ENCODE measurements at regions not wholly inside any gene's neighbourhood (a gene's known extent, or its start where the extent isn't known, plus 50 kb on each side); places are given as distances from the start of the nearest gene placed in this dataset.

- H3K27me3 ChIP-seq (replicated peaks in 1 of 2; ENCODE audit: control insufficient read depth in 2 of 2, insufficient read depth in 2 of 2, low read length in 1 of 2): no peaks in the 10 kb centered on the region
- ChIA-PET RAD21 (ENCODE audit: unreplicated experiment) (no interaction called here), CTCF (no interaction called here), SMC1A (ENCODE audit: uncharacterized antibody, unreplicated experiment) (no interaction called here), POLR2A (no interaction called here)
- ATAC-seq: no peak
- no peaks in the 10 kb centered on the region for H3K36me3 ChIP-seq (ENCODE audit: control insufficient read depth in 2 of 2, insufficient read depth in 2 of 2, low read length in 1 of 2)
- no peak overlapping the region for H2AFZ ChIP-seq (ENCODE audit: control insufficient read depth, low read depth, low read length)
- H3K4me3 ChIP-seq: no peak overlapping the region
- no peaks in the 10 kb centered on the region for H3K4me1 ChIP-seq (ENCODE audit: control insufficient read depth, insufficient read depth, low read length)
- no peak for DNase-seq (ENCODE audit: low read depth, low spot score)
- no peaks in the 10 kb centered on the region for H3K79me2 ChIP-seq (ENCODE audit: control insufficient read depth, insufficient read depth, low read length)
- in situ Hi-C loops (cut with MboI): no loop called here
- BruUV-seq (replicated peaks): no TSS peak
- H3K27ac ChIP-seq (ENCODE audit: control insufficient read depth, insufficient read depth): no peak overlapping the region
- no peak overlapping the region for H3K4me2 ChIP-seq (ENCODE audit: control insufficient read depth, insufficient read depth)
- 11% methylated on average over 3 of the region's 3 CpGs for WGBS (ENCODE audit: insufficient coverage, insufficient replicate concordance, low lambda C conversion rate, missing lambda C conversion rate)
- no peak for FAIRE-seq
- intact Hi-C loops (cut with micrococcal nuclease; ENCODE audit: unreplicated experiment): no loop called here
- no peak overlapping the region for H3K9ac ChIP-seq (ENCODE audit: control insufficient read depth, insufficient read depth, low read length)
- no peak for TF ChIP-seq ATF7 (IDR thresholded peaks at IDR 0.05; ENCODE audit: low read depth)
- TF ChIP-seq MEF2B (IDR thresholded peaks at IDR 0.05; ENCODE audit: partially characterized antibody, poor library complexity, severe bottlenecking): no peak
- TF ChIP-seq BACH1 (IDR thresholded peaks at IDR 0.05; ENCODE audit: borderline replicate concordance): no peak
- TF ChIP-seq CEBPB (IDR thresholded peaks at IDR 0.05; ENCODE audit: borderline replicate concordance in 1 of 2, low read depth in 2 of 2, low read length in 2 of 2): no peak
- TF ChIP-seq RAD21 (IDR thresholded peaks at IDR 0.05; ENCODE audit: insufficient read depth, low read depth, low read length): no peak
- TF ChIP-seq, protein P1, sequence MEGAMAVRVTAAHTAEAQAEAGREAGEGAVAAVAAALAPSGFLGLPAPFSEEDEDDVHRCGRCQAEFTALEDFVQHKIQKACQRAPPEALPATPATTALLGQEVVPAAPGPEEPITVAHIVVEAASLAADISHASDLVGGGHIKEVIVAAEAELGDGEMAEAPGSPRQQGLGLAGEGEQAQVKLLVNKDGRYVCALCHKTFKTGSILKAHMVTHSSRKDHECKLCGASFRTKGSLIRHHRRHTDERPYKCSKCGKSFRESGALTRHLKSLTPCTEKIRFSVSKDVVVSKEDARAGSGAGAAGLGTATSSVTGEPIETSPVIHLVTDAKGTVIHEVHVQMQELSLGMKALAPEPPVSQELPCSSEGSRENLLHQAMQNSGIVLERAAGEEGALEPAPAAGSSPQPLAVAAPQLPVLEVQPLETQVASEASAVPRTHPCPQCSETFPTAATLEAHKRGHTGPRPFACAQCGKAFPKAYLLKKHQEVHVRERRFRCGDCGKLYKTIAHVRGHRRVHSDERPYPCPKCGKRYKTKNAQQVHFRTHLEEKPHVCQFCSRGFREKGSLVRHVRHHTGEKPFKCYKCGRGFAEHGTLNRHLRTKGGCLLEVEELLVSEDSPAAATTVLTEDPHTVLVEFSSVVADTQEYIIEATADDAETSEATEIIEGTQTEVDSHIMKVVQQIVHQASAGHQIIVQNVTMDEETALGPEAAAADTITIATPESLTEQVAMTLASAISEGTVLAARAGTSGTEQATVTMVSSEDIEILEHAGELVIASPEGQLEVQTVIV (IDR thresholded peaks at IDR 0.05; ENCODE audit: borderline replicate concordance, partially characterized antibody): no peak
- TF ChIP-seq SUPT20H (IDR thresholded peaks at IDR 0.05; ENCODE audit: borderline replicate concordance, control insufficient read depth, low read depth, low read length): no peak
- no peak for TF ChIP-seq EGR1 (IDR thresholded peaks at IDR 0.05; ENCODE audit: borderline replicate concordance in 1 of 2, low read depth in 2 of 2, low read length in 2 of 2)
- TF ChIP-seq ZNF207 (IDR thresholded peaks at IDR 0.05; ENCODE audit: borderline replicate concordance): no peak
- TF ChIP-seq EED (IDR thresholded peaks at IDR 0.05; ENCODE audit: low read depth): no peak
- no peak for TF ChIP-seq SREBF1 (IDR thresholded peaks at IDR 0.05; ENCODE audit: low read length)
- TF ChIP-seq MYB (IDR thresholded peaks at IDR 0.05; ENCODE audit: borderline replicate concordance, low read depth, low read length): no peak
- no peak for TF ChIP-seq EZH2 (IDR thresholded peaks at IDR 0.05; ENCODE audit: borderline replicate concordance, control insufficient read depth, low read depth, low read length)
- no peak for TF ChIP-seq NFIC (IDR thresholded peaks at IDR 0.05; ENCODE audit: low read depth, low read length)
- TF ChIP-seq PML (IDR thresholded peaks at IDR 0.05; ENCODE audit: low read length): no peak
- no peak for TF ChIP-seq HCFC1 (IDR thresholded peaks at IDR 0.05; ENCODE audit: low read length)
- no peaks in the 10 kb centered on the region for H3K9me3 ChIP-seq (replicated peaks; ENCODE audit: control insufficient read depth, insufficient read depth, low read length)
- no peaks in the 10 kb centered on the region for H4K20me1 ChIP-seq (ENCODE audit: control insufficient read depth, insufficient read depth)
Measured at GRCh38 chr3:146655333-146655996, 50.3 kb upstream of the PLSCR5 start.
